Activated CD8-positive, alpha-beta T cell treated with anti-CD3 and anti-CD28 coated beads for 36 hours (primary cell): ENCODE measurements at regions not wholly inside any gene's neighbourhood (a gene's known extent, or its start where the extent isn't known, plus 50 kb on each side); places are given as distances from the start of the nearest gene placed in this dataset.
"Not testable (repeated sequence)": the region's sequence is repeated elsewhere in the genome, so short reads cannot be mapped to it uniquely, and the experiment has no call there.

Source experiments
- ATAC-seq: fragments of 200-7000 bp; cut with Tn5 transposase; one replicate; pipeline ENCODE4 v1.10.0; 2021; ENCODE audit warnings: mild to moderate bottlenecking, moderate library complexity
- CTCF ChIA-PET: fragments of 350-600 bp; sonication (Branson Sonifier 250); formaldehyde crosslinking; loops from one replicate; lab custom pipeline; 2021; ENCODE audit warnings: antibody characterized with exemption; lab: Charles Lee
- POLR2A ChIA-PET: fragments of 350-600 bp; sonication (Branson Sonifier 250); formaldehyde crosslinking; loops from one replicate; lab custom pipeline; 2021; ENCODE audit warnings: antibody characterized with exemption; lab: Charles Lee
- DNase-seq: peaks from one replicate; pipeline ENCODE4 v3.0.0-alpha.2; 2020
- H3K27ac Mint-ChIP-seq: one replicate; pipeline ENCODE4 v1.8.0; 2021; ENCODE audit warnings: mild to moderate bottlenecking, mixed read lengths
- H3K27me3 Mint-ChIP-seq: one replicate; pipeline ENCODE4 v1.8.0; 2021; ENCODE audit warnings: mixed read lengths
- H3K36me3 Mint-ChIP-seq: one replicate; pipeline ENCODE4 v1.8.0; 2021; ENCODE audit warnings: low read depth, mixed read lengths
- H3K4me1 Mint-ChIP-seq: one replicate; pipeline ENCODE4 v1.8.0; 2021; ENCODE audit warnings: low read depth, mixed read lengths
- H3K4me3 Mint-ChIP-seq: one replicate; pipeline ENCODE4 v1.8.0; 2021; ENCODE audit warnings: mild to moderate bottlenecking, moderate library complexity, mixed read lengths
- H3K9me3 Mint-ChIP-seq: one replicate; pipeline ENCODE4 v1.8.0; 2021; ENCODE audit warnings: mixed read lengths
- intact Hi-C: fragments of 100-400 bp; cut with micrococcal nuclease; formaldehyde crosslinking; loops from one replicate; pipeline ENCODE4 v1.10.0; 2022
- TF ChIP-seq, protein P1 (sequence below): fragments of 200-600 bp; IDR thresholded peaks from one replicate; pipeline ENCODE4 v1.8.0; 2022; ENCODE audit warnings: antibody characterized with exemption, mild to moderate bottlenecking

GRCh38 chr14:85853996-85854526 lies 324.1 kb downstream of the FLRT2 start:
- H3K4me1 Mint-ChIP-seq: no peaks in the 10 kb centered on the region
- POLR2A ChIA-PET: no interaction called here
- no peaks in the 10 kb centered on the region for H3K9me3 Mint-ChIP-seq
- ATAC-seq (no peak), DNase-seq (no peak)
- no peaks in the 10 kb centered on the region for H3K36me3 Mint-ChIP-seq
- H3K4me3 Mint-ChIP-seq: no peak overlapping the region
- no peaks in the 10 kb centered on the region for H3K27me3 Mint-ChIP-seq
- TF ChIP-seq, protein P1, sequence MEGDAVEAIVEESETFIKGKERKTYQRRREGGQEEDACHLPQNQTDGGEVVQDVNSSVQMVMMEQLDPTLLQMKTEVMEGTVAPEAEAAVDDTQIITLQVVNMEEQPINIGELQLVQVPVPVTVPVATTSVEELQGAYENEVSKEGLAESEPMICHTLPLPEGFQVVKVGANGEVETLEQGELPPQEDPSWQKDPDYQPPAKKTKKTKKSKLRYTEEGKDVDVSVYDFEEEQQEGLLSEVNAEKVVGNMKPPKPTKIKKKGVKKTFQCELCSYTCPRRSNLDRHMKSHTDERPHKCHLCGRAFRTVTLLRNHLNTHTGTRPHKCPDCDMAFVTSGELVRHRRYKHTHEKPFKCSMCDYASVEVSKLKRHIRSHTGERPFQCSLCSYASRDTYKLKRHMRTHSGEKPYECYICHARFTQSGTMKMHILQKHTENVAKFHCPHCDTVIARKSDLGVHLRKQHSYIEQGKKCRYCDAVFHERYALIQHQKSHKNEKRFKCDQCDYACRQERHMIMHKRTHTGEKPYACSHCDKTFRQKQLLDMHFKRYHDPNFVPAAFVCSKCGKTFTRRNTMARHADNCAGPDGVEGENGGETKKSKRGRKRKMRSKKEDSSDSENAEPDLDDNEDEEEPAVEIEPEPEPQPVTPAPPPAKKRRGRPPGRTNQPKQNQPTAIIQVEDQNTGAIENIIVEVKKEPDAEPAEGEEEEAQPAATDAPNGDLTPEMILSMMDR: no peak
- CTCF ChIA-PET: no interaction called here
- H3K27ac Mint-ChIP-seq: no peak overlapping the region
- intact Hi-C loops: no loop called here

DNA sequence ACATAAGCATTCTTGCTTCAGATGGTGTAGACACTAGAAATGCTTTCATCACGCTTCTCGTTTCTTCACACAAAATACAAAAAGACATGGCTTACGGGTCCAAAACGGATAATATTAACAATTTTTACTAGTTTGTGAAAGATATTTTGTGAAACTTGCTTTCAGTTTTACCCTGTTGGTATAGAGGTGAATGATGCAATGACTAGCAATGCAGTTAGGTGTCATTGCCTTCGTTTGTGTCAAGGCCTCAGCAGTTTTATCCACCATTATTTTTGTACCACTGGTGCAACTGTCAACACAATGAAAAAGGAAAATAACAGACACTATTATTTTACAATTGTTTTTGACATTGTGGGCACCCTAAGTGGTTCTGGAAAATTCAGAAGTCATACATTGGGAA lies 323.0 kb downstream of the FLRT2 start:
- ChIA-PET CTCF (no interaction called here), POLR2A (no interaction called here)
- Mint-ChIP-seq H3K27me3 (no peaks in the 10 kb centered on the region), H3K4me1 (no peaks in the 10 kb centered on the region), H3K4me3 (no peak overlapping the region), H3K9me3 (no peaks in the 10 kb centered on the region), H3K36me3 (no peaks in the 10 kb centered on the region), H3K27ac (no peak overlapping the region)
- TF ChIP-seq, protein P1: no peak
- no peak for ATAC-seq
- intact Hi-C loops: no loop called here
- DNase-seq: no peak

DNA sequence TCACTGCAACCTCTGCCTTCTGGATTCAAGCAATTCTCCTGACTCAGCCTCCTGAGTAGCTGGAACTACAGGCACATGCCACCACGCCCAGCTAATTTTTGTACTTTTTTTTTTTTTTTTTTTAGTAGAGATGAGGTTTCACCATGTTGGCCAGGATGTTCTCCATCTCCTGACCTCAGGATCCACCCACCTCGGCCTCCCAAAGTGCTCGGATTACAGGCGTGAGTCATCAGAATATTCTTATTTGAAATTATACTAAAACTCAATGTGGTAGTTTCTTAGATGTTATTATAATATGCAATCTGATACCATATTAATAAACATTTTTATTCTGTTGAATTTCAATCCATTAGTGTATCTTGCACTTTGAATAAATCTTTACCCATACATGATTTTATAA lies 322.2 kb downstream of the FLRT2 start:
- intact Hi-C loops: not testable (repeated sequence)

DNA sequence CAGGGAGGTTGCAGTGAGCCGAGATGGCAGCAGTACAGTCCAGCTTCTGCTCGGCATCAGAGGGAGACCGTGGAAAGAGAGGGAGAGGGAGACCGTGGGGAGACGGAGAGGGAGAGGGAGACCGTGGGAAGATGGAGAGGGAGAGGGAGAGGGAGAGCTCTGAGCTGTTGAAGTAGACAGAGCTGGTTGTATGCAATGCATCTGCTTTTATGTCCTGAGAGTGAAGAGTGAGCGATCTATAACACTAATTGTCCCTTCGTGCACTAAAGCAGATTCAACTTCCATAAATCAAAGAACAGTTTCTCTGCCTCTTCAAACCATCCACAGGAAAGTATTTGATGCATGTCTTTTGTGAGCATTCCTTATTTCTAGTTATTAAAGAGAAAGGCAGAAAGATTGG lies 300.6 kb downstream of the FLRT2 start:
- H3K27ac Mint-ChIP-seq, DNase-seq, intact Hi-C loops, CTCF ChIA-PET, H3K4me3 Mint-ChIP-seq, H3K9me3 Mint-ChIP-seq, H3K36me3 Mint-ChIP-seq, POLR2A ChIA-PET, H3K4me1 Mint-ChIP-seq, ATAC-seq, H3K27me3 Mint-ChIP-seq: not testable (repeated sequence)

More for the DNA sequence above, 322.2 kb downstream of the FLRT2 start:
- CTCF ChIA-PET, H3K27ac Mint-ChIP-seq, H3K9me3 Mint-ChIP-seq, POLR2A ChIA-PET, H3K27me3 Mint-ChIP-seq, ATAC-seq, H3K36me3 Mint-ChIP-seq, H3K4me3 Mint-ChIP-seq, DNase-seq, H3K4me1 Mint-ChIP-seq: not testable (repeated sequence)

DNA sequence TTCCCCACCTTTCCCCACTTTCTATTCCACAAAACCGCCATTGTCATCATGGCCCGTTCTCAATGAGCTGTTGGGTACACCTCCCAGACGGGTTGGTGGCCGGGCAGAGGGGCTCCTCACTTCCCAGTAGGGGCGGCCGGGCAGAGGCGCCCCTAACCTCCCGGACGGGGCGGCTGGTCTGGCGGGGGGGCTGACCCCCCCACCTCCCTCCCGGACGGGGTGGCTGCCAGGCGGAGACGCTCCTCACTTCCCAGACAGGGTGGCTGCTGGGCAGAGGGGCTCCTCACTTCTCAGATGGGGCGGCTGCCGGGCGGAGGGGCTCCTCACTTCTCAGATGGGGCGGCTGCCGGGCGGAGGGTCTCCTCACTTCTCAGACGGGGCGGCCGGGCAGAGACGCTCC lies 299.7 kb downstream of the FLRT2 start:
- H3K27me3 Mint-ChIP-seq, H3K36me3 Mint-ChIP-seq, POLR2A ChIA-PET, ATAC-seq, CTCF ChIA-PET, H3K4me1 Mint-ChIP-seq, H3K4me3 Mint-ChIP-seq, DNase-seq, H3K9me3 Mint-ChIP-seq, H3K27ac Mint-ChIP-seq: not testable (repeated sequence)
- intact Hi-C loops: loop anchor here (10.0 kb wide), 1 partner anchor 275 kb away; no protein-coding TSS in a partner anchor

GRCh38 chr14:85824526-85824925 lies 294.6 kb downstream of the FLRT2 start:
- intact Hi-C loops: loop anchor here (10.0 kb wide), 1 partner anchor 270 kb away; no protein-coding TSS in a partner anchor
- ChIA-PET POLR2A (no interaction called here), CTCF (no interaction called here)
- Mint-ChIP-seq H3K36me3 (no peaks in the 10 kb centered on the region), H3K27ac (no peak overlapping the region), H3K4me3 (no peak overlapping the region), H3K9me3 (no peaks in the 10 kb centered on the region), H3K4me1 (no peaks in the 10 kb centered on the region), H3K27me3 (no peaks in the 10 kb centered on the region)
- ATAC-seq (no peak), DNase-seq (no peak)
- TF ChIP-seq, protein P1: no peak
